ENCODE measurements at regions not wholly inside any gene's neighbourhood (a gene's known extent, or its start where the extent isn't known, plus 50 kb on each side); places are given as distances from the start of the nearest gene placed in this dataset.

DNA sequence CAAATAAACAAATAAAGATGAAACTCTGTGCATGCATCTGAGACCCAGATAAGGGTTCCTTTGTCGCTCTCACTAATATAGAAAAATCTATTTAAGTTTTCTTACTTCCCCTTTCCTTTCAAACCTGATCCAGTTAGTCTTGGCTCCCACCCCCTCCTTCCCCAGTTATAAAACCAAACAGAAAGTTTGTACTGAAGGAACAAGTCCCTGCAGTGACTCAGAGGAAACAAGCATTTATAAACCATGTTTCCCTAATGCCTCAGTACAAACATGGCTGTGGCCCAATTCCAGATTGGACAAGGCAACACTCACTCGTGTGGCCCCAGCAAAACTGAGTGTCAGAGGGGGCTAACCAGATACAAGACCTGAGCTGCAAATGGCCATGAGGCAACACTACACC lies 65.5 kb upstream of the ARHGAP20 start:
- TF ChIP-seq RAD21 (IDR thresholded peaks at IDR 0.05; ENCODE audit: low read depth) (no peak), YY1 (IDR thresholded peaks at IDR 0.05; ENCODE audit: low read depth) (no peak), TAF1 (IDR thresholded peaks at IDR 0.05; ENCODE audit: low read depth) (no peak), TCF12 (IDR thresholded peaks at IDR 0.05; ENCODE audit: low read depth) (no peak), EGR1 (IDR thresholded peaks at IDR 0.05) (no peak), CREB1 (IDR thresholded peaks at IDR 0.05; ENCODE audit: low read depth) (no peak), TEAD4 (IDR thresholded peaks at IDR 0.05) (no peak), ZBTB7A (IDR thresholded peaks at IDR 0.05; ENCODE audit: low read depth) (no peak), FOXM1 (IDR thresholded peaks at IDR 0.05; ENCODE audit: borderline replicate concordance, low read depth) (no peak), NFIC (IDR thresholded peaks at IDR 0.05) (no peak), CEBPB (IDR thresholded peaks at IDR 0.05) (no peak), EP300 (IDR thresholded peaks at IDR 0.05; ENCODE audit: borderline replicate concordance) (no peak), MAX (IDR thresholded peaks at IDR 0.05) (no peak)
- TF ChIP-seq, protein P1, sequence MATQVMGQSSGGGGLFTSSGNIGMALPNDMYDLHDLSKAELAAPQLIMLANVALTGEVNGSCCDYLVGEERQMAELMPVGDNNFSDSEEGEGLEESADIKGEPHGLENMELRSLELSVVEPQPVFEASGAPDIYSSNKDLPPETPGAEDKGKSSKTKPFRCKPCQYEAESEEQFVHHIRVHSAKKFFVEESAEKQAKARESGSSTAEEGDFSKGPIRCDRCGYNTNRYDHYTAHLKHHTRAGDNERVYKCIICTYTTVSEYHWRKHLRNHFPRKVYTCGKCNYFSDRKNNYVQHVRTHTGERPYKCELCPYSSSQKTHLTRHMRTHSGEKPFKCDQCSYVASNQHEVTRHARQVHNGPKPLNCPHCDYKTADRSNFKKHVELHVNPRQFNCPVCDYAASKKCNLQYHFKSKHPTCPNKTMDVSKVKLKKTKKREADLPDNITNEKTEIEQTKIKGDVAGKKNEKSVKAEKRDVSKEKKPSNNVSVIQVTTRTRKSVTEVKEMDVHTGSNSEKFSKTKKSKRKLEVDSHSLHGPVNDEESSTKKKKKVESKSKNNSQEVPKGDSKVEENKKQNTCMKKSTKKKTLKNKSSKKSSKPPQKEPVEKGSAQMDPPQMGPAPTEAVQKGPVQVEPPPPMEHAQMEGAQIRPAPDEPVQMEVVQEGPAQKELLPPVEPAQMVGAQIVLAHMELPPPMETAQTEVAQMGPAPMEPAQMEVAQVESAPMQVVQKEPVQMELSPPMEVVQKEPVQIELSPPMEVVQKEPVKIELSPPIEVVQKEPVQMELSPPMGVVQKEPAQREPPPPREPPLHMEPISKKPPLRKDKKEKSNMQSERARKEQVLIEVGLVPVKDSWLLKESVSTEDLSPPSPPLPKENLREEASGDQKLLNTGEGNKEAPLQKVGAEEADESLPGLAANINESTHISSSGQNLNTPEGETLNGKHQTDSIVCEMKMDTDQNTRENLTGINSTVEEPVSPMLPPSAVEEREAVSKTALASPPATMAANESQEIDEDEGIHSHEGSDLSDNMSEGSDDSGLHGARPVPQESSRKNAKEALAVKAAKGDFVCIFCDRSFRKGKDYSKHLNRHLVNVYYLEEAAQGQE (IDR thresholded peaks at IDR 0.05; ENCODE audit: low read depth) = no peak
- TF ChIP-seq, protein P2, sequence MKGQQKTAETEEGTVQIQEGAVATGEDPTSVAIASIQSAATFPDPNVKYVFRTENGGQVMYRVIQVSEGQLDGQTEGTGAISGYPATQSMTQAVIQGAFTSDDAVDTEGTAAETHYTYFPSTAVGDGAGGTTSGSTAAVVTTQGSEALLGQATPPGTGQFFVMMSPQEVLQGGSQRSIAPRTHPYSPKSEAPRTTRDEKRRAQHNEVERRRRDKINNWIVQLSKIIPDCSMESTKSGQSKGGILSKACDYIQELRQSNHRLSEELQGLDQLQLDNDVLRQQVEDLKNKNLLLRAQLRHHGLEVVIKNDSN (IDR thresholded peaks at IDR 0.05) = no peak

DNA sequence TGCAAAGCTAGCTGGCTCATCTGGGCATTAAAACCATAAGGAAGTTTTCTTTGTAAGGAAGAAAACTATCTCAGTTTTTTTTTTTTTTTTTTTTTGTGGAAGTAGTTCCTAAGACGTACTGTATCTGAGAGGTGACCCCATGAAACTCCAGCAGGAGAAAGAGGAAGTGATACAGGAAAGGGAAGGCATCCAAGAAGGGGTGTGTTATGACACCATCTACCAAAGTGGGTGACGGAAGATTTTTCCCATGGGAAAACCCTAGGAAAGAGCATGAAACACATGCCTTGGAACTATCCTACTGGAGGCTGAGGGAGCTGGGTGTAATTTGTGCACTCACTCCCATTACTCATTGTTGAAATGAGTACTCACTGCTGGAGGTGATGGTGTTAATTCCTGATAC lies 63.8 kb upstream of the ARHGAP20 start:
- no peak for TF ChIP-seq CEBPB (IDR thresholded peaks at IDR 0.05)
- no peak for TF ChIP-seq TCF12 (IDR thresholded peaks at IDR 0.05; ENCODE audit: low read depth)
- TF ChIP-seq TEAD4 (IDR thresholded peaks at IDR 0.05) = no peak

- TF ChIP-seq YY1 (IDR thresholded peaks at IDR 0.05; ENCODE audit: low read depth) (no peak), EGR1 (IDR thresholded peaks at IDR 0.05) (no peak), TCF12 (IDR thresholded peaks at IDR 0.05; ENCODE audit: low read depth) (no peak), EP300 (IDR thresholded peaks at IDR 0.05; ENCODE audit: borderline replicate concordance) (no peak), NFIC (IDR thresholded peaks at IDR 0.05) (no peak), FOXM1 (IDR thresholded peaks at IDR 0.05; ENCODE audit: borderline replicate concordance, low read depth) (no peak), TEAD4 (IDR thresholded peaks at IDR 0.05) (no peak), MAX (IDR thresholded peaks at IDR 0.05) (no peak), RAD21 (IDR thresholded peaks at IDR 0.05; ENCODE audit: low read depth) (no peak), ZBTB7A (IDR thresholded peaks at IDR 0.05; ENCODE audit: low read depth) (no peak), CREB1 (IDR thresholded peaks at IDR 0.05; ENCODE audit: low read depth) (no peak), TAF1 (IDR thresholded peaks at IDR 0.05; ENCODE audit: low read depth) (no peak), CEBPB (IDR thresholded peaks at IDR 0.05) (no peak)
- TF ChIP-seq, protein P2 (IDR thresholded peaks at IDR 0.05) = no peak
- TF ChIP-seq, protein P1 (IDR thresholded peaks at IDR 0.05; ENCODE audit: low read depth) = no peak
These were observed 62.1 kb upstream of the ARHGAP20 start for GRCh38 chr11:110774138-110775014.

DNA sequence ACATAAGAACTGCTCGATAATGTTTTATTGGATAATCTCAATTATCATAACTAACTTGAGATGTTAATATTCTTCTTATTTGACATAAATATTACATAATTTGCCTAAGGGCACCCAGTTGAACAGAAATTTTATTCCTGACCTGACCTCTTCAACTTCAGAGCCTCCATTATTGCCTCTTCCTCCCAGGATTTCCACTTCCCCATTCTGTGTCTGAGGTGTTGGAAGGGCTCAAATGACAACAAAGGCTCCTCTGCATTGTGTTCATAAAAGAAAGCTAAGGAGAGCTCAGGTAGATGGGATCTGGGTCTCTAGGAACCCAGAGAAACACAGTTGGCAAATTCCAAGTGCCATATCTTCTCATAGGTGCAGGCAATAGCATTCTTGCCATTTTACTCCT lies 61.2 kb upstream of the ARHGAP20 start:
- TF ChIP-seq, protein P1 (IDR thresholded peaks at IDR 0.05; ENCODE audit: low read depth) = no peak
- TF ChIP-seq, protein P2 (IDR thresholded peaks at IDR 0.05) = no peak
- TF ChIP-seq TEAD4 (IDR thresholded peaks at IDR 0.05) = no peak
- no peak for TF ChIP-seq RAD21 (IDR thresholded peaks at IDR 0.05; ENCODE audit: low read depth)
- TF ChIP-seq NFIC (IDR thresholded peaks at IDR 0.05) = no peak

All from Ishikawa (cell line).